ENCODE measurements at regions not wholly inside any gene's neighbourhood (a gene's known extent, or its start where the extent isn't known, plus 50 kb on each side); places are given as distances from the start of the nearest gene placed in this dataset.

GRCh38 chr17:79273660-79274059 lies 199.0 kb downstream of the ENGASE start:
- DNase-seq: no peak

- DNase-seq: peak; percentile 29
Measured at GRCh38 chr17:79272666-79273219, 198.1 kb downstream of the ENGASE start.

DNA sequence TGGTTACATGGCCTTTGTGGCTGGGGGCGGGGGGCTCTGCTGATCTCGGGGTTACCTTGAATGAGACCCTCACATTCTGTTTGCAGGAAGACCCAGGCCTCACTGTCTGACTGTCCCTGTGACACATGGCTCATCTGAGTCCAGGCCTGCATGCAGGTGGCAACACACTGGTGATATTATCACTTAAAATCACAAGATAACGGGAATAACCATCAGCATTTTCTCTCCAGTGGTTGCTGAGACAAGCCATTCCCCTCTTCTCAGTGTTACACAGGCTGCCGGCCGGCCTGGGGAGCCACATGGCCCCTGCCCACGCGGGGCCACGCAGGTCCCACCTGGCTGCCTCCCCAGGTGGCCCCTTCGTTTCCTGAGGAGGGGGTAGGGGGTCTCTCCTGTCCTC lies 197.6 kb downstream of the ENGASE start:
- no peak for DNase-seq

- DNase-seq: no peak
Measured at GRCh38 chr17:79269620-79270019, 195.0 kb downstream of the ENGASE start.

GRCh38 chr17:79263191-79263590 lies 188.6 kb downstream of the ENGASE start:
- DNase-seq: no peak

DNA sequence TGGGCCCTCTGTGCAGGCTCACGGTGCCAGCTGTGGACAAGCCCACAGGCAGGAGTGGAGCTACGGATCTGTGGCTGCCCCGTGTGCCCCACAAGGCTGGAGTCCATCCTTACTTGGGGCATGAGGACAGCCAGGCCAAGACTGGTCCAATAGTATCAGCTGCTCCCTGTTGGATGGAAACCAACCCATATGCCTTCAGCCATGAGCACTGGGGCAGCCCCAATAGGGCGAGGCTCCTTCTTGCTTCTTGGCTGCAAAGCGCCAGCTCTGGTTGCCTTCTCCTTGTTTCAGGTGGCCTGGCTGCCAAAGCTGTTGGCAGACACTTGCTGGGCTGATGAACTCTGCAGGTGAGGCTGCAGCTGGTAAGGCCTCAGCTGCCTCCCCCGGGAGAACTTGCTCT lies 188.0 kb downstream of the ENGASE start:
- DNase-seq: no peak

- no peak for DNase-seq
Measured at GRCh38 chr17:79261355-79262072, 186.9 kb downstream of the ENGASE start.

- no peak for DNase-seq
Measured at GRCh38 chr17:79258843-79259242, 184.2 kb downstream of the ENGASE start.

DNA sequence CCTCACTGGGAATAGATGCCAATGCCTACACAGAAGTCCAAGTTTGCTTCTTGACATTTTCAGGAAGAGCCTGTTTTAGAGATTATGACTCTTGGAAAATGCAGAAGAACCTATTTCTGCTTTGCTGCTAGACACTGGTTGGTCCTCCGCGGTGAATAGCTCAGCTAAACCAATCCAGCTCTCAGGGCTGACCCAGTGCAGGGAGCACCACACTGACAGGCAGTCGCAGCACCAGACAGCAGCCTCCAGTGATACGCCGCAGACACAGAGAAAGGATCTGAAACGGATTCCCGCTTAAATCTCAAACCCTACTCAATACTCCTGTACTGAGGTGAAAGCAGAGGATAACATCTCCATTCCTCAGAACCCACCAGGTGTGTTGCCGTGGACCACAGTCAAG lies 183.4 kb downstream of the ENGASE start:
- DNase-seq: no peak

DNA sequence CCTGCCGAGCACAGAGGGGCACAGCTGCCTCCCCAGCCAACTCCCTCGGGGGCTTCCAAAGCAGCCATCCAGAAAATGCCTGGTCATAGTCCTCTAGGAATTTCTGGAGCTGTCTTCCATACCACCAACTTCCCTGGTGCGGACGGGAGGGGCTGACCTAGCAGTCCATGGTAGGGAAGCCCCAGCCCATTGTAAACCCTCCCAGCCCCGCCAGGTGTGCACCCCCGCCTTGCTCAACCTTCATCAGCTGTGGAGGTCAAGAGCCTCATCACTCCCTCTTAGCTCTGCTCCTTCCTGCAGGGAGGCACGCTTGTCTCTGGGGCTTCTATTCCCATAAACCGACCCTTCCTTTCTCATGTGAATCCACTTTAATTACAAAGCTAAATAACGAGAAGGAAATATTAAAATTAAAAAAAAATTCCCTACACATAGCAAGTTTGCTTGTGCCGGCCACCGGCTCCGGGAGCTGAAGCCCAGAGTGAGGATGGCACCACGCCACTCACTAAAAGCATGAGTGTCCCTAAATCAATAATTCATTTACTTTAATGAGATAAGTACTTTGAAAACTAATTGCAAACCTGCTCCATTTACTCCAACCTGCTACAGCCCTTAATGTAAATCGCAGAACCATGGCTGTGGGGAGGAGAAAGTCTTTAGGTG lies 181.4 kb downstream of the ENGASE start:
- DNase-seq: no peak

DNA sequence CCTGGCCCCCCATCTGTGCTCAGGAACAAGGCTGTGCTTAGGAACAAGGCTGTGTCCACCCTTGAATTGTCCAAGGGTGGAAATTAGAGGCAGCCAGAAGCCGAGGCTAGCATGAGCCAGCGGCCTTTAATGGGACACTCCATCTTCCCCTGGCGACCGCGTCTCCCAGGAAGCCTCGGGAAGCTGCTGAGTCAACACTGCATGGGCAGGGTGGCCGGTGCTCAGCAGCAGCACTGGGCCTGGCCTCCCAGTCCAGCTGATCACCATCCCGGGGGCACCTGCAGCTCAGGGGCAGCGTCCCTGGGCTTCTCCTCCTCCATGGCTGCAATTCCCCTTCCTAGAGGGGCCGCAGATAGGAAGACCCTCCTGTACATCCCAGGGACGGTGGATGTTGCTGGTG lies 180.8 kb downstream of the ENGASE start:
- DNase-seq: no peak

DNA sequence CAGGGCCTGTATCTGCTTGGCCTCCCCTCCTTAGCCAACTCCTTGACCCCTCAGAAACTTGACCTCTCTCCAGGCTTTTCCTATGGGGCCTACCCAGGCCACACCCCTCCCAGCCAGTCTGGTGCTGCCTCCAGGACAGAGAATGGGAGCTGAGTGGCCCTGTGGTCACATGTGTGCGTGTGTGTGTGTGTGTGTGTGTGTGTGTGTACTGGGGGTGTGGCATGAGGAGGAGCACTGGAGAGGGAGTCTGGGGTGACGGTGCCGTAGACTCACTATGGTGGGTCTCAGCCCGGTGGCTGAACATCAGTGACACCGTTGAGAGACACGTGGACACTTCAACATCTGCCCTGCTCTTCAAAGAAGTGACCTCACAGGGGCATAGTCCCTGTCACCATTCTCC lies 180.4 kb downstream of the ENGASE start:
- DNase-seq: no peak

- DNase-seq: peak; percentile 27
Measured at GRCh38 chr17:79252886-79253285, 178.3 kb downstream of the ENGASE start.

- DNase-seq: no peak
Measured at GRCh38 chr17:79251824-79252223, 177.2 kb downstream of the ENGASE start.

GRCh38 chr17:79249929-79250521 lies 175.4 kb downstream of the ENGASE start:
- no peak for DNase-seq

DNA sequence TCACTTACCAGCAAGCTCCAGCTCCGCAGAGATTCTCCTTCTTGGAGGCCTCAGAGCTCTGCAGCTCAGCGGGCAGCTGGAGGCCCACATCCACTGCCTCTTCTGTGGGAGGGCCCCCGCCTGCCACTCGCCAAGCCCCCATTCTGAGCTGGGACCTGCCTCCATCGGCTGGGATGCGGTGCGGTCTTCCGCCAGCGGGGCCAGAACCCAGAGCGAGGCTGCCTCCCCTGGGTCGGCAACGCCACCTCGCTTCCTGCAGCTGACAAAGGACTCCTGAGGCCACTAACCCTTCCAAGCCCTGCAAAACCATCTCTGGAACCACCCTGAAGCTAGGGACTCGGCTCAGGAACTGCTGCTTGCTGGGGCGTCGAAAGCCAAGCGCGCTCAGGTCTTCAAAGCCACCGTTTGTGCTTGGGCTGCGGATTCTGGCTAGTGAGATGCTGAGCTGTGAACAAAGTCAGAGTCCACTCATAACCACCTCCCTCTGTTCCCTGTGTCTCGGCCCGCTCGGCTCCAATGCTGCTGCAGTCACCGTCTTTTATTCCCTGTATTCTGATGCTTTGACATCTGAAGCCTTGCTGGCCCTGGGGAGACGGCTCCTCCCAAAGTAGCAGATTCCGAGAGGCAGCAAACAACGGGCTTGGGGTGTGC lies 174.3 kb downstream of the ENGASE start:
- DNase-seq: no peak

DNA sequence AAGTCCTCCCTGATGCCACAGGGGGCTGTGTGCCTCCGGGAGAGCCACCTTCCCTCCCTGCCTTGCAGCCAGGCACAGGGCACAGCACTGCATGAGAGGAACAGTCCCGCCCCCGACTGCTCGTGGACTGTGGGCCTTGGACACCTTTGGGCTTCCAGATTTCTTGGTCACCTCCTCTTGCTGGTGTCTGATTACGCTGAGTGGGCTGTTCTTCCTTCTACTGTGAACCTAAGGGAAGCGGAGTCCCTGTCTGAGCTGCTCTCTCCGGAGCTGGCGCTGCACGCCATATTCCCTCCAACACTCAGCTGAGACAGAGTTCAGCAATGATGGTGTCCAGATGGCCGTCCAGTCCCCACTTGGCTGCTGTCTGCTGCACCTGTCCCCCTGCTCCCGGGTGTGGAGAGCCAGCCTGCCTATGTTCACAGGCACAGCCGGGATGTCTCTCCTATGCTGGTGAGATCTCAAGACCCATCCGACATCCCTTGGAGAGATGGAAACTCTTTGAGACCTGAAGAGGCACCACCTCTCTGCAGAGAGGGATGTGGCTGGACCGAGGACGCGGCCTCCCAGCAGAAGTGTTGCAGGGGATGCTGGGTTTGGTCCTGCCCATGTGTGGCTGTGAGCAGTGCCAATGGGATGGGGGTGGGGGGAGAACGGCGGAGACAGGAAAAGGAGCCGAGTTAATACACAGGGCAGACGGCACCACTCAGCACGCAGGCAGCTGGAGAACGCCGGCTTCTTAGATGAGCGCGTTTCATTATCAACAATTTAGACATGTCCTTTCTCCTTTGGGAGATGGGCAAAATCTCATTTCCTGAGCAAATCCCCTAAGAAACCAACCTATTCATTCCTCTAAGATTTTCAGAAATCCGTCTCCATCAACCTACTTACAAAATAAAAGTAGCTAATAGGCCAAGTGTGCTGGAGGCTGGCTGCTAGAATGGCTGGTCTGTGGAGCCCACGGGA lies 171.9 kb downstream of the ENGASE start:
- DNase-seq: no peak

GRCh38 chr17:79244665-79245064 lies 170.0 kb downstream of the ENGASE start:
- DNase-seq: no peak

DNA sequence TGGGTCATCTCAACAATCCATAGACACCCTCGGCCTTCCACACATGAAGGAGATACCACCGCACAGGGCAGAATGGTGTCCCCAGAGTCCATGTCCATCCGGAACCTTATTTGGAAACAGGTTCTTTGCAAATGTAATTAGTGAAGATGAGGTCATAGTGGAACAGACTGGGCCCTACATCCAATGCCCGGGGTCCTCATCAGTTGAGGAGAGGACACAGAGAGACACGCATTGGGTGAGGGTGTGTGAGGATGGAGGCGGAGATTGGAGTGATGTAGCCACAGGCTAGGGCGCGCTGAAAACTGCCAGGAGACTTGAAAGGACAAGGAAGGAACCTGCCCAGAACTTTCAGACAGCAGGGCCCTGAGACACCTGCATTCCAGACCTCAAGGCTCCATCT lies 169.4 kb downstream of the ENGASE start:
- no peak for DNase-seq

GRCh38 chr17:79243603-79243990 lies 169.0 kb downstream of the ENGASE start:
- DNase-seq: no peak

DNA sequence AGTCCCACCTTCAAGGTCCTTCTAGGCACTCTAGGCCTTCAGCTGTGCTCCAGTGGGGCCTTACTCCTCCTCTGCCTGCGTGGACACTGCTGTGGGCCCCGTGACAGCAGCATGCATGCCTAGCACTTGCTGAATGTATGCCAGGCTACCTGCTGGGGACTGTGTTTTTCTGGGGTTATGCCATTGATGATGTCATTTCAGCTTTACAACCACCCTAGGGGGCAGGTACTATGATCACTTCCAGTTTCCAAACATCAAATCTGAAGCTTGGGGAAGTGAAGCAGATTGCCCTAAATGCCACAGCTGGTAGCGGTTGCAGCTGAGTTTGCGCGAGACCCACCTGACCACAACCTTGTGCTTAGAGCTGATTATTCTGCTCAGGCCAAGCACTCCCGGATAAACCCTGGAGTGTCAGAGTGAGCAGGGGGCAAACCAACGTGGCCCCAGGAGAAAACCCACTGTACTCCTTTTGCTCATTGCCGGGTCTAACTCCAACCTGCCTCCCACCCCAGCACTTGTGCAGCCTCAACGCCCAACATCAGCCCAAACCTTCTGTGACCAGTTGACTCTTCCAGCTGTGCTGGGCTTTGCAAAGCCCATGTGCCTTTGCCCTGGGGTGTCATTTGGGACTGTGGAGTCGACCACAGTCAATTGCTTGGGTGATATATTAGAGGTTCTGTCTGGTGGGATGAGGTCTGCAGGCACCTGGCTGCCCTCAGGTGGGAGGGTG lies 168.4 kb downstream of the ENGASE start:
- peak; percentile 33 for DNase-seq

DNA sequence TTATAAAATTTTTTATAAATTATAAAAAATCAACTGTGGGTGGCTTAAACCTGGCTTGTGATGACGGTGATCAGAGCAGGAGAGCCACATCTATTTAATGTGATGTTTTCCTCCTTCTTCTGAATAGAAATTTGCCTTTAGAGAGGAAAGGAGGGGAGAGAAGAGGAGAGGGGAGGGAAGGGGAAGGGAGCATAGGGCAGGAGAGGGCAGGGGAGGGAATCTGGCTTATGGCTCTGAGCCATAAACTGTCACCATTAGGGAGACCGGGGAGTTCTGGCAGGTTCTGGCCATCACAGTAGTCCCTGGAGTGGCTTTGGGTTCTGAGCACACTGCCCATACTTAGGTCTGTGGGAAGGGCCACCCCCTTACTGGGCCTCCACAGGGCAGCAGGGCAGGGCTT lies 167.8 kb downstream of the ENGASE start:
- DNase-seq: no peak

Data from NCI-H345 (cell line).